ENCODE measurements at regions not wholly inside any gene's neighbourhood (a gene's known extent, or its start where the extent isn't known, plus 50 kb on each side); places are given as distances from the start of the nearest gene placed in this dataset.

DNA sequence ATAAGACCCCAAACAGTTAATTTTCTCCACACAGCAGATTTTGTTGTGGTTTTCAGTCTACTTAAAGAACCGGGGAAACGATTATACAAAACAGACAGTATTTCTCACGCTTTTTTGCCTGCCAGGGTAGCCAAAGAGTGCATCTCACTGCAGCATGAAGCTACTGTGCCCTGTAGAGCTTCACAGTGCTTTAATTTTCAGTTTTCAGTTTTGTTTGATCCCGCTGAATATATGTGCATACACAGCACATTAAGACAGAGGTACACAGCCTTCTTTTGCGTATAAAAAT is 215.0 kb downstream of the TEX29 start:
- TF ChIP-seq, protein P1, sequence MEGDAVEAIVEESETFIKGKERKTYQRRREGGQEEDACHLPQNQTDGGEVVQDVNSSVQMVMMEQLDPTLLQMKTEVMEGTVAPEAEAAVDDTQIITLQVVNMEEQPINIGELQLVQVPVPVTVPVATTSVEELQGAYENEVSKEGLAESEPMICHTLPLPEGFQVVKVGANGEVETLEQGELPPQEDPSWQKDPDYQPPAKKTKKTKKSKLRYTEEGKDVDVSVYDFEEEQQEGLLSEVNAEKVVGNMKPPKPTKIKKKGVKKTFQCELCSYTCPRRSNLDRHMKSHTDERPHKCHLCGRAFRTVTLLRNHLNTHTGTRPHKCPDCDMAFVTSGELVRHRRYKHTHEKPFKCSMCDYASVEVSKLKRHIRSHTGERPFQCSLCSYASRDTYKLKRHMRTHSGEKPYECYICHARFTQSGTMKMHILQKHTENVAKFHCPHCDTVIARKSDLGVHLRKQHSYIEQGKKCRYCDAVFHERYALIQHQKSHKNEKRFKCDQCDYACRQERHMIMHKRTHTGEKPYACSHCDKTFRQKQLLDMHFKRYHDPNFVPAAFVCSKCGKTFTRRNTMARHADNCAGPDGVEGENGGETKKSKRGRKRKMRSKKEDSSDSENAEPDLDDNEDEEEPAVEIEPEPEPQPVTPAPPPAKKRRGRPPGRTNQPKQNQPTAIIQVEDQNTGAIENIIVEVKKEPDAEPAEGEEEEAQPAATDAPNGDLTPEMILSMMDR (IDR thresholded peaks at IDR 0.05; ENCODE audit: insufficient read depth, low read depth, low read length), result no peak
- TF ChIP-seq EZH2 (IDR thresholded peaks at IDR 0.05; ENCODE audit: insufficient read depth, low read length), result no peak
